Upper lobe of left lung (tissue), 6 donors: ENCODE measurements at regions not wholly inside any gene's neighbourhood (a gene's known extent, or its start where the extent isn't known, plus 50 kb on each side); places are given as distances from the start of the nearest gene placed in this dataset.

ENCODE experiments used
- ATAC-seq, 2 donors: fragments of 200-7000 bp; cut with Tn5 transposase; one replicate each; pipeline ENCODE4 v1.9.1; 2022; ENCODE audit warnings: mild to moderate bottlenecking in 2 of 2, moderate library complexity in 2 of 2; ENCODE audit not compliant: low FRiP score in 2 of 2
- DNase-seq, 2 donors: peaks; one replicate each; pipeline ENCODE4 v3.0.0-alpha.2; 2019 to 2020
- H3K27ac ChIP-seq, 4 donors: fragments of 200-600 bp; sonication (generic); one replicate each; pipeline ENCODE4 v1.5.1; 2016 to 2019
- H3K27me3 ChIP-seq, 4 donors: fragments of 200-600 bp; sonication (generic); one replicate each; pipeline ENCODE4 v1.5.1; 2017 to 2019
- H3K36me3 ChIP-seq, 4 donors: fragments of 200-600 bp; sonication (generic); one replicate each; pipeline ENCODE4 v1.5.1; 2016 to 2019
- H3K4me1 ChIP-seq, 4 donors: fragments of 200-600 bp; sonication (generic); one replicate each; pipeline ENCODE4 v1.5.1; 2018 to 2019
- H3K4me3 ChIP-seq, 4 donors: fragments of 200-600 bp; sonication (generic); one replicate each; pipeline ENCODE4 v1.5.1; 2017 to 2019; ENCODE audit warnings: mild to moderate bottlenecking in 2 of 4, moderate library complexity in 1 of 4
- H3K9me3 ChIP-seq, 4 donors: fragments of 200-600 bp; sonication (generic); one replicate each; pipeline ENCODE4 v1.5.1; 2018 to 2019
- EP300 ChIP-seq, 4 donors: sonication (generic); formaldehyde crosslinking; IDR thresholded peaks; one replicate each; pipeline ENCODE4 v1.5.1; 2017; ENCODE audit warnings: antibody characterized with exemption in 4 of 4, control low read depth in 2 of 4
- POLR2A ChIP-seq, 4 donors: fragments of 450-650 bp; IDR thresholded peaks; one replicate each; pipeline ENCODE4 v1.5.1; 2016 to 2017; ENCODE audit warnings: antibody characterized with exemption in 4 of 4, mild to moderate bottlenecking in 2 of 4
- POLR2AphosphoS5 ChIP-seq, 2 donors: sonication (generic); formaldehyde crosslinking; IDR thresholded peaks; one replicate each; pipeline ENCODE4 v1.5.1; 2017; ENCODE audit warnings: antibody characterized with exemption in 2 of 2
- WGBS, 2 donors: methylation state at CpG; one replicate each; pipeline ENCODE4 v1.1.5; 2017 to 2018; 5-methylcytosine and 5-hydroxymethylcytosine counted together
- TF ChIP-seq, protein P1 (sequence below), 6 experiments: fragments of 450-650 bp in 4 of 6; fragments of 200-600 bp in 2 of 6; sonication (generic) in 2 of 6; IDR thresholded peaks; one replicate each; pipeline ENCODE4 v1.5.1; 2016 to 2019; ENCODE audit warnings: antibody characterized with exemption in 6 of 6
- donor health status: DM: no; HTN: no; CAD: no; lungs with moderate emphysema.
- donor health status: DM: no; HTN: yes; CAD: no; lungs with severe emphysema.

DNA sequence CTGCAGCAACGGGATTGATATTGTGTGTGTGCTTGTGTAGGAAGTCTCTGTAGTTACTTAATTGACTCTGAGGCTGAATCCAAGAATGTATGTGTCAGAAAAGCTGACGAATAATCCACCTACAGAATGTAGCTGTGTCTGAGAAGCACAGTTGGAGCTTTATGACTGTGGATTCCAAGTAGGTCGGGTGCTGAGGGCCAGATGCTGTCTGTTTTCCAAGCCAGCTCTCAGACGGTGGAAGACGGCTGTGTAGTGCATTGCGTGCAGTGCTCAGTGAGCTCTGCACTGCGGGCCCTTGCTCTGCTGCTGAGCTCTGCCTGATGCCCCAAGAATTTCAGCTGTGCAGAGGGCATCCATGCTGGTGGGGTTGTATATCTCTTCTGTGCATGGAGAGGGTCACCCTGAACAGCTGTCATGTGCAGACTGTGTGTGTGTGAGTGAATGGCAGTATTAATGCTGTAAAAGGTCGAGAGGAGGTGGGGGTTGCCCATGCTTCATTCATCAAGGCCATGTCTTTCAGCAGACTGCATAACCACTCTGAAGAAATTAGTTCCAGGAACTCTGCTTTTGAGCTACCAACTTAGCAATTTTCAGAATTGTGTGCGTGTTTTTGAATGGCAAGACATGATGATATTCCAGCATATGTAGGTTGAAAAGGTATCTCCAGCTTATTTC is 154.1 kb upstream of the USP9Y start:
- TF ChIP-seq EP300 (IDR thresholded peaks at IDR 0.05): no peak
- TF ChIP-seq POLR2A (IDR thresholded peaks at IDR 0.05): no peak
- TF ChIP-seq, protein P1, sequence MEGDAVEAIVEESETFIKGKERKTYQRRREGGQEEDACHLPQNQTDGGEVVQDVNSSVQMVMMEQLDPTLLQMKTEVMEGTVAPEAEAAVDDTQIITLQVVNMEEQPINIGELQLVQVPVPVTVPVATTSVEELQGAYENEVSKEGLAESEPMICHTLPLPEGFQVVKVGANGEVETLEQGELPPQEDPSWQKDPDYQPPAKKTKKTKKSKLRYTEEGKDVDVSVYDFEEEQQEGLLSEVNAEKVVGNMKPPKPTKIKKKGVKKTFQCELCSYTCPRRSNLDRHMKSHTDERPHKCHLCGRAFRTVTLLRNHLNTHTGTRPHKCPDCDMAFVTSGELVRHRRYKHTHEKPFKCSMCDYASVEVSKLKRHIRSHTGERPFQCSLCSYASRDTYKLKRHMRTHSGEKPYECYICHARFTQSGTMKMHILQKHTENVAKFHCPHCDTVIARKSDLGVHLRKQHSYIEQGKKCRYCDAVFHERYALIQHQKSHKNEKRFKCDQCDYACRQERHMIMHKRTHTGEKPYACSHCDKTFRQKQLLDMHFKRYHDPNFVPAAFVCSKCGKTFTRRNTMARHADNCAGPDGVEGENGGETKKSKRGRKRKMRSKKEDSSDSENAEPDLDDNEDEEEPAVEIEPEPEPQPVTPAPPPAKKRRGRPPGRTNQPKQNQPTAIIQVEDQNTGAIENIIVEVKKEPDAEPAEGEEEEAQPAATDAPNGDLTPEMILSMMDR (IDR thresholded peaks at IDR 0.05): no peak
- TF ChIP-seq POLR2AphosphoS5 (IDR thresholded peaks at IDR 0.05): no peak

DNA sequence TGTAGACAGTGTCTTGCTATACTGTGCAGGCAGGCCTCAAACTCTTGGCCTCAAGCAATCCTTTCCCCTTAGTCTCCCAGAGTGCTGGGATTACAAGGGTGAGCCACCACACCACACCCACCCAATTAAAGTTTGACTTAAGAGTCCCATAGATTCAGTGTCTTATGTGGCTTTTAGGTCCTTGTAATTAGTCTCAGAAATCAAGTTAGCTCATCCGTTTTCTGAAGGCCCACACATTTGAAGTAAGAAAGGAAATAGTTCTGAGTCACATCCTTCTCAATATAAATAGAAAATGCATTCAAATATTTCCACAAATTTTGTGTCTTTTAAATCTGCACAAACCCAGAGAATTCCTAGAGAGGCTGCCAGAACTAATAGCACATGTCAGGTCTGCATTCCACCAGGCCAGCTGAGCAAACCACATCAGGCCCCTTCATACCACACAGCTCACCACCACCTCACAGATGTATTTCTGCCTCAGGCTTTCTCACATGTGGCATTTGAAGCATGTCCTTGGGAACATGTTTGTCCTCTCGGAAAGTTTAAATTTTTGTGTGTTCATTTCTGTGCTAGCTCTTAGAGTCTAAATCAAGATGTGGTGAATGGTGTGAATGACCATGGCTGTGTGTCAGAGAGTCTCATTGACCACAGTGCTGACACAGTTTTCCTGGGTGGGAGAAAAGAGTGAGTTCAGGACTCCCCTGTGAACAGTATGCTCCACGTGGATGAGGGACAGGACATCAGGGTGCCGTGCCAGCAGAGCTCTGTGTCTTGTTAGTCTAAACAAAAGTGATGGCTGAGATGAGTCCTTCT is 148.4 kb upstream of the USP9Y start:
- Histone ChIP-seq H3K4me1 (no peaks in the 10 kb centered on the region), H3K36me3 (no peaks in the 10 kb centered on the region), H3K4me3 (no peak overlapping the region), H3K27me3 (no peaks in the 10 kb centered on the region), H3K27ac (no peak overlapping the region), H3K9me3 (no peaks in the 10 kb centered on the region)
- TF ChIP-seq, protein P1 (IDR thresholded peaks at IDR 0.05): no peak
- TF ChIP-seq EP300 (IDR thresholded peaks at IDR 0.05): no peak
- no peak for TF ChIP-seq POLR2A (IDR thresholded peaks at IDR 0.05)
- no peak for TF ChIP-seq POLR2AphosphoS5 (IDR thresholded peaks at IDR 0.05)
- DNase-seq (no peak), ATAC-seq (no peak)
- 58% methylated on average over 2 of the region's 4 CpGs; no CpG with 5 or more reads in 1 of the 2 donors for WGBS, 2 donors

More for the DNA sequence above, 154.1 kb upstream of the USP9Y start:
- WGBS, 2 donors: 70% methylated on average over 2 of the region's 9 CpGs; no CpG with 5 or more reads in 1 of the 2 donors
- Histone ChIP-seq H3K4me3 (no peak overlapping the region), H3K36me3 (no peaks in the 10 kb centered on the region), H3K27ac (no peak overlapping the region), H3K27me3 (no peaks in the 10 kb centered on the region), H3K9me3 (no peaks in the 10 kb centered on the region), H3K4me1 (no peaks in the 10 kb centered on the region)
- DNase-seq (no peak), ATAC-seq (no peak)

DNA sequence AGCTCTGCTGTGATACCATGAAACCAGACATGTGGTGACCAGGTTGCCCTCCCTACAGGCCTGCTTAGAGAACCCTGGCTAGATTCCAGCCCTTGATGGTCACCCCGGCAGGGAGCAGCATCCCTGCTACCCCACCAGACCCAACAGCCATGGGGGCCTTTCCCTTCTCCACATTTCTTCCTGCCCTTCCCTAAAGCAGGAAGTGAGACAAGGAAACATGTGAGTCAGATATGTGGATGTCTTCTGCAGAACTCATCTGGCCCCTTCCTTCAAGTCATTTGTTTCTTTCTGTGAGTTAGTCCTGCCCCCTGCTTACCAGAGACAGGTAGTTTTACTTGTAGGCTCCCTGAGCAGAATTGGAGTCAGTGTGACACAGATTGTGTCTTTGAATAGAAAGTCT is 147.1 kb upstream of the USP9Y start:
- H3K27me3 ChIP-seq: no peaks in the 10 kb centered on the region
- H3K27ac ChIP-seq: no peak overlapping the region
- WGBS, 2 donors: no CpG with 5 or more reads among the region's 1 CpG
- no peaks in the 10 kb centered on the region for H3K4me1 ChIP-seq
- no peak overlapping the region for H3K4me3 ChIP-seq
- TF ChIP-seq POLR2AphosphoS5 (IDR thresholded peaks at IDR 0.05) (no peak), POLR2A (IDR thresholded peaks at IDR 0.05) (no peak), EP300 (IDR thresholded peaks at IDR 0.05) (no peak)
- TF ChIP-seq, protein P1 (IDR thresholded peaks at IDR 0.05): no peak
- H3K36me3 ChIP-seq: no peaks in the 10 kb centered on the region
- DNase-seq: no peak
- ATAC-seq: no peak
- H3K9me3 ChIP-seq: no peaks in the 10 kb centered on the region

DNA sequence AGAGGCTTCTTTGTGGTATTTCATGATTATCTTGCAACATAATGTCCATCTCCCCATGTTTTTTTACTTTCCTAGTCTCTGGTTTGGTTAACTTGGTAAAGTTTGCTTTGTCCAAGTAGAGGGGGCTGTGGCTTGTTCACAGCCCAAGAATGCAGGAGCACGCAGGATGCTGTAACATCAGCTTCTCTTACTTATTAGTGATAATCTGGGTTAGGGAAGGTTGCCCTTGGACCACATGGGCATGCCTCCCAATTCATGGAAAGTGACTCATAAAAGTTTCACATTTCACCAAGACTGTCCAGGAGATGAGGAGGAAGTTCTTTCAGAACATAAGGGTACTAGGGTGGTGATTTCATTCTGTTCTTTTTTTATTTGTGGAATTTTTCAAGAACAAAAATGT is 146.0 kb upstream of the USP9Y start:
- DNase-seq (no peak), ATAC-seq (no peak)
- H3K4me1 ChIP-seq: no peaks in the 10 kb centered on the region
- H3K36me3 ChIP-seq: no peaks in the 10 kb centered on the region
- no peak overlapping the region for H3K4me3 ChIP-seq
- H3K27ac ChIP-seq: no peak overlapping the region
- no peaks in the 10 kb centered on the region for H3K9me3 ChIP-seq
- H3K27me3 ChIP-seq: no peaks in the 10 kb centered on the region
- WGBS, 2 donors: 89% methylated on average over 1 of the region's 1 CpG; no CpG with 5 or more reads in 1 of the 2 donors
- TF ChIP-seq EP300 (IDR thresholded peaks at IDR 0.05) (no peak), POLR2A (IDR thresholded peaks at IDR 0.05) (no peak), POLR2AphosphoS5 (IDR thresholded peaks at IDR 0.05) (no peak)
- TF ChIP-seq, protein P1 (IDR thresholded peaks at IDR 0.05): no peak
